ENCODE measurements at regions not wholly inside any gene's neighbourhood (a gene's known extent, or its start where the extent isn't known, plus 50 kb on each side); places are given as distances from the start of the nearest gene placed in this dataset.

GRCh38 chr1:68796888-68797287 is 300.0 kb upstream of the DEPDC1 start:
- intact Hi-C loops (cut with DNase I): no loop called here
- Histone ChIP-seq H3K4me1 (no peaks in the 10 kb centered on the region), H3K27me3 (no peaks in the 10 kb centered on the region), H3K27ac (no peak overlapping the region), H3K36me3 (no peaks in the 10 kb centered on the region), H3K4me3 (no peak overlapping the region), H3K9me3 (no peaks in the 10 kb centered on the region)
- DNase-seq (no peak), ATAC-seq (no peak)
- TF ChIP-seq POLR2A (IDR thresholded peaks at IDR 0.05) (no peak), CTCF (IDR thresholded peaks at IDR 0.05) (no peak)

GRCh38 chr1:68798071-68798470 is 301.2 kb upstream of the DEPDC1 start:
- Histone ChIP-seq H3K27me3 (no peaks in the 10 kb centered on the region), H3K4me1 (no peaks in the 10 kb centered on the region), H3K4me3 (no peak overlapping the region), H3K9me3 (no peaks in the 10 kb centered on the region), H3K27ac (no peak overlapping the region), H3K36me3 (no peaks in the 10 kb centered on the region)
- WGBS, 4 donors: 65 to 90% (median 83%) methylated on average over 1 of the region's 1 CpG
- DNase-seq (no peak), ATAC-seq (no peak)
- intact Hi-C loops (cut with DNase I): no loop called here
- TF ChIP-seq CTCF (IDR thresholded peaks at IDR 0.05) (no peak), POLR2A (IDR thresholded peaks at IDR 0.05) (no peak)

GRCh38 chr1:68799096-68799495 is 302.2 kb upstream of the DEPDC1 start:
- H3K27ac ChIP-seq: no peak overlapping the region
- no peak overlapping the region for H3K4me3 ChIP-seq
- ATAC-seq: no peak
- no peaks in the 10 kb centered on the region for H3K4me1 ChIP-seq
- H3K9me3 ChIP-seq: no peaks in the 10 kb centered on the region
- intact Hi-C loops (cut with DNase I): no loop called here
- H3K36me3 ChIP-seq: no peaks in the 10 kb centered on the region
- no peaks in the 10 kb centered on the region for H3K27me3 ChIP-seq
- no peak for DNase-seq
- TF ChIP-seq CTCF (IDR thresholded peaks at IDR 0.05): no peak
- no peak for TF ChIP-seq POLR2A (IDR thresholded peaks at IDR 0.05)

GRCh38 chr1:68800182-68800581 is 303.3 kb upstream of the DEPDC1 start:
- H3K4me1 ChIP-seq: no peaks in the 10 kb centered on the region
- WGBS, 4 donors: 54 to 74% (median 66%) methylated on average over 1 of the region's 1 CpG
- ATAC-seq: no peak
- intact Hi-C loops (cut with DNase I): no loop called here
- H3K36me3 ChIP-seq: no peaks in the 10 kb centered on the region
- no peaks in the 10 kb centered on the region for H3K9me3 ChIP-seq
- no peak for TF ChIP-seq CTCF (IDR thresholded peaks at IDR 0.05)
- no peak for TF ChIP-seq POLR2A (IDR thresholded peaks at IDR 0.05)
- no peaks in the 10 kb centered on the region for H3K27me3 ChIP-seq
- no peak for DNase-seq
- H3K27ac ChIP-seq: no peak overlapping the region
- H3K4me3 ChIP-seq: no peak overlapping the region
